Calu3 (cell line): ENCODE measurements at regions not wholly inside any gene's neighbourhood (a gene's known extent, or its start where the extent isn't known, plus 50 kb on each side); places are given as distances from the start of the nearest gene placed in this dataset.

Experiments used
- BruUV-seq: library from RNA; stranded (reverse); fragments of 400-500 nt; replicated peaks from 2 replicates; lab custom pipeline; 2021; lab: Mats Ljungman, UMichigan
- CTCF ChIA-PET: fragments of 300-600 bp; sonication (Branson Sonifier 250); formaldehyde crosslinking; loops from one replicate; lab custom pipeline; 2022; ENCODE audit warnings: antibody characterized with exemption; lab: Charles Lee
- DNase-seq: peaks from one replicate; pipeline ENCODE4 v3.0.0; 2022
- H3K27ac Mint-ChIP-seq: one replicate; pipeline ENCODE4 v1.8.0; 2022; ENCODE audit warnings: mixed read lengths; ENCODE audit not compliant: unreplicated experiment
- H3K27me3 Mint-ChIP-seq: one replicate; pipeline ENCODE4 v1.8.0; 2022; ENCODE audit warnings: mixed read lengths; ENCODE audit not compliant: unreplicated experiment
- H3K36me3 Mint-ChIP-seq: one replicate; pipeline ENCODE4 v1.8.0; 2022; ENCODE audit warnings: mild to moderate bottlenecking, moderate library complexity, mixed read lengths; ENCODE audit not compliant: insufficient read depth, unreplicated experiment
- H3K4me1 Mint-ChIP-seq: one replicate; pipeline ENCODE4 v1.8.0; 2022; ENCODE audit warnings: mild to moderate bottlenecking, low read depth, mixed read lengths; ENCODE audit not compliant: unreplicated experiment
- H3K4me3 Mint-ChIP-seq: one replicate; pipeline ENCODE4 v1.8.0; 2022; ENCODE audit warnings: mild to moderate bottlenecking, low read depth, moderate library complexity, mixed read lengths; ENCODE audit not compliant: unreplicated experiment
- H3K9me3 Mint-ChIP-seq: one replicate; pipeline ENCODE4 v1.8.0; 2022; ENCODE audit warnings: low read depth, mixed read lengths; ENCODE audit not compliant: unreplicated experiment
- intact Hi-C: fragments of 100-400 bp; cut with micrococcal nuclease; formaldehyde crosslinking; loops from one replicate; pipeline ENCODE4 v1.10.0; 2022; ENCODE audit not compliant: unreplicated experiment
- TF ChIP-seq, protein P1 (sequence below): fragments of 200-600 bp; IDR thresholded peaks from one replicate; pipeline ENCODE4 v1.8.0; 2022; ENCODE audit warnings: antibody characterized with exemption; ENCODE audit not compliant: unreplicated experiment

DNA sequence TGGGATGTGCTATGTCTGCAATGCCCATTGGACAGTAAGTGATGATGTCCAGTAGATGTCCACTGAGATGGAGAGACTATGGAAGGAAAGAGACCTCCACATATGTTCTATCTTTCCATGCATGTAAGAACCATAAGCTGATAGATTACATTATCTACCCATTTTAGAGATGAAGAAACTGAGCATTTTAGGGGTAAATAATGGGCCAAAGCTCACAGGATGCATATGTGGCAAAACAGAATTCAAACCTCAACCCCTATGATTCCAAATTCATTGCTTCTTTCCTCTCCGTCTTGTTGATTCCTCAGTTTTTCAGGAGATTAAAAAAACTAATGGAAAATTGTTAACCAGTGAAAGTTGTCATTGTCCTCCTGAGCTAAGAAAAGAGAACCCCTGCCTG lies 200.7 kb upstream of the PWP1 start:
- Mint-ChIP-seq H3K27ac (no peak overlapping the region), H3K36me3 (no peaks in the 10 kb centered on the region), H3K4me1 (no peaks in the 10 kb centered on the region), H3K27me3 (peaks cover 73% of the 10 kb centered on the region), H3K9me3 (no peaks in the 10 kb centered on the region), H3K4me3 (no peak overlapping the region)
- CTCF ChIA-PET: no interaction called here
- BruUV-seq: no TSS peak
- DNase-seq: no peak
- TF ChIP-seq, protein P1, sequence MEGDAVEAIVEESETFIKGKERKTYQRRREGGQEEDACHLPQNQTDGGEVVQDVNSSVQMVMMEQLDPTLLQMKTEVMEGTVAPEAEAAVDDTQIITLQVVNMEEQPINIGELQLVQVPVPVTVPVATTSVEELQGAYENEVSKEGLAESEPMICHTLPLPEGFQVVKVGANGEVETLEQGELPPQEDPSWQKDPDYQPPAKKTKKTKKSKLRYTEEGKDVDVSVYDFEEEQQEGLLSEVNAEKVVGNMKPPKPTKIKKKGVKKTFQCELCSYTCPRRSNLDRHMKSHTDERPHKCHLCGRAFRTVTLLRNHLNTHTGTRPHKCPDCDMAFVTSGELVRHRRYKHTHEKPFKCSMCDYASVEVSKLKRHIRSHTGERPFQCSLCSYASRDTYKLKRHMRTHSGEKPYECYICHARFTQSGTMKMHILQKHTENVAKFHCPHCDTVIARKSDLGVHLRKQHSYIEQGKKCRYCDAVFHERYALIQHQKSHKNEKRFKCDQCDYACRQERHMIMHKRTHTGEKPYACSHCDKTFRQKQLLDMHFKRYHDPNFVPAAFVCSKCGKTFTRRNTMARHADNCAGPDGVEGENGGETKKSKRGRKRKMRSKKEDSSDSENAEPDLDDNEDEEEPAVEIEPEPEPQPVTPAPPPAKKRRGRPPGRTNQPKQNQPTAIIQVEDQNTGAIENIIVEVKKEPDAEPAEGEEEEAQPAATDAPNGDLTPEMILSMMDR: no peak
- intact Hi-C loops: no loop called here

DNA sequence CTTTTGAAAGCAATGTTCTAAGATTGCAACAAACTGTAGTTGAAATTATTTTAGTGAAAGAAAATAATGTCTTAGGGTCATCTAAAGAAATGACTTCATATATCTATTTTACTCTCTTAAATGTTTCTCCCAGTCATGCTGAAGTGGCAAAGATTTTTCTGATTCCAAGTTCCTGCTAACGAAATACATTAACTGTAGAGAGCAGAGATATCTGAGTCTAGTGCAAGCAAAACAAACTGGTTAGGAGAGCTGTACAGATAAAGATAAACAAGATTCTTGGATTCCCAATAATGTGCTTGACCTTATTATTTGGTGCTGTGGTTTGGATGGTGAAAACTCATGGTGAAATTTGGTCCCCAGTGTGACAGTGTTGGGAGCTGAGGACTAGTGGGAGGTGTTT lies 199.9 kb upstream of the PWP1 start:
- no peaks in the 10 kb centered on the region for H3K36me3 Mint-ChIP-seq
- TF ChIP-seq, protein P1: no peak
- H3K9me3 Mint-ChIP-seq: no peaks in the 10 kb centered on the region
- CTCF ChIA-PET: no interaction called here
- no peak overlapping the region for H3K4me3 Mint-ChIP-seq
- H3K4me1 Mint-ChIP-seq: no peaks in the 10 kb centered on the region
- DNase-seq: no peak
- intact Hi-C loops: no loop called here
- no peak overlapping the region for H3K27ac Mint-ChIP-seq
- BruUV-seq: no TSS peak
- H3K27me3 Mint-ChIP-seq: peaks cover 68% of the 10 kb centered on the region

DNA sequence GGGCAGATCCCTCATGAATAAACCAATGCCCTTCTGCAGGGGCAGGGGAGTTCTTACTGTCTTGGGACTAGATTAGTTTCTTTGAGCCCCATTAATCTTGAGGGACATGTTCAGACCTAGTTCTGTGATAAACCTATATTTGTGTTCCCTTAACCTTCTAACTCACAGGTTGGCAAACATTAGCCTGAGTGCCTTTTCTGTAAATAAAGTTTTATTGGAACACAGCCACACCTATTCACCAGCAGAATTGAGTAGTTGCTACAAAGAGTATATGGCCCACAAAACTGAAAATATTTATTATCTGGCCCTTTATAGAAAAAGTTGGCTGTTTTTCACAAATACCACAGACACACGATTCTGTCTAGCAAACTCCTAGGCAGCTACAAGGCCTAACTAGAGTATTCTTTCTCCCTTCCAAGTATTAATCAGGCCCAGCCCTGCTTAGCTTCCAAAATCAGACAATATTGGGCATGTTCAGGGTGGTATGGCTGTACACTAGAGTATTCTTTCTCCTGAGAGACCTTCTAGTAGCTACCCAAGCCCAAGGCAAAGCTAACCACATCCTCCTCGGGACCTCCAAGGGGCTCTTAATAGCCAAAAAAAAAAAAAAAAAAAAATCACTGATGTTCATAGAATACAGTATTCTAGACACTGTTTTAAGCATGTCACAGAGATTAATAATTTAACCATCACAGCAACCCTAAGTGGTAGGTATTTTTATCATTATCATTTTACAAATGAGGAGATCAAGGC lies 199.3 kb upstream of the PWP1 start:
- no peaks in the 10 kb centered on the region for H3K4me1 Mint-ChIP-seq
- no peaks in the 10 kb centered on the region for H3K9me3 Mint-ChIP-seq
- CTCF ChIA-PET: no interaction called here
- no peak overlapping the region for H3K4me3 Mint-ChIP-seq
- intact Hi-C loops: no loop called here
- TF ChIP-seq, protein P1: no peak
- BruUV-seq: no TSS peak
- no peaks in the 10 kb centered on the region for H3K36me3 Mint-ChIP-seq
- H3K27ac Mint-ChIP-seq: no peak overlapping the region
- H3K27me3 Mint-ChIP-seq: peaks cover 68% of the 10 kb centered on the region
- no peak for DNase-seq

- CTCF ChIA-PET: no interaction called here
- Mint-ChIP-seq H3K27me3 (peaks cover 68% of the 10 kb centered on the region), H3K27ac (no peak overlapping the region), H3K4me3 (no peak overlapping the region), H3K9me3 (no peaks in the 10 kb centered on the region), H3K4me1 (no peaks in the 10 kb centered on the region), H3K36me3 (no peaks in the 10 kb centered on the region)
- intact Hi-C loops: no loop called here
- TF ChIP-seq, protein P1: no peak
- DNase-seq: no peak
- BruUV-seq: no TSS peak
These were observed 198.5 kb upstream of the PWP1 start for GRCh38 chr12:107487011-107487680.
